Right lobe of liver (tissue), 4 donors: ENCODE measurements at regions not wholly inside any gene's neighbourhood (a gene's known extent, or its start where the extent isn't known, plus 50 kb on each side); places are given as distances from the start of the nearest gene placed in this dataset.

Experiments used
- POLR2A ChIP-seq: fragments of 450-650 bp; IDR thresholded peaks from one replicate; pipeline ENCODE4 v1.6.1; 2017; ENCODE audit warnings: antibody characterized with exemption, mild to moderate bottlenecking
- TF ChIP-seq, protein P1 (sequence below), 4 donors: fragments of 200-600 bp in 3 of 4; fragments of 450-650 bp in 1 of 4; IDR thresholded peaks; one replicate each; pipeline versions ENCODE4 v1.5.1 to v1.8.0; 2016 to 2022; ENCODE audit warnings: antibody characterized with exemption in 4 of 4, mild to moderate bottlenecking in 2 of 4
- donor health status: DM: no; HTN: no; CAD: no.
- donor health status: DM: no; HTN: no; CAD: no.
- donor health status: DM: no; HTN: yes; CAD: no.

DNA sequence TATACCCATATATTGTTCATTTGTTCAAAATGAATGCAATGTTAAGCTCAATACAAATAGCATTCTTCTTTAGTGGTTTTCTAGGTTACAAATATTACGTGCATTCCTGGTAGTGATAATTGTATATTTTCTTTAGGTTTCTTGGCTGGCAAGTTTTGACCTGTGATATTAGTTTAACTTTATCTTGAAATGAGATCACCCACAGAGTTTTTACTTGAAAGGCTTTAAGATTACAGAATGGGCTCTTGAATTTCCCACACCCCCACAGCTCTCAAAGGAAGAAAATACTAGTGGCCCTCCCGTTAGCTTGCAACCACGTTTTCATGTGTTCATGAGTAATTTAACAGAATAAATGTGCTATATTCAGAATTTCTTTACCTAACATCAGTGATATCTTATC is 1315.5 kb upstream of the GJE1 start:
- TF ChIP-seq, protein P1, sequence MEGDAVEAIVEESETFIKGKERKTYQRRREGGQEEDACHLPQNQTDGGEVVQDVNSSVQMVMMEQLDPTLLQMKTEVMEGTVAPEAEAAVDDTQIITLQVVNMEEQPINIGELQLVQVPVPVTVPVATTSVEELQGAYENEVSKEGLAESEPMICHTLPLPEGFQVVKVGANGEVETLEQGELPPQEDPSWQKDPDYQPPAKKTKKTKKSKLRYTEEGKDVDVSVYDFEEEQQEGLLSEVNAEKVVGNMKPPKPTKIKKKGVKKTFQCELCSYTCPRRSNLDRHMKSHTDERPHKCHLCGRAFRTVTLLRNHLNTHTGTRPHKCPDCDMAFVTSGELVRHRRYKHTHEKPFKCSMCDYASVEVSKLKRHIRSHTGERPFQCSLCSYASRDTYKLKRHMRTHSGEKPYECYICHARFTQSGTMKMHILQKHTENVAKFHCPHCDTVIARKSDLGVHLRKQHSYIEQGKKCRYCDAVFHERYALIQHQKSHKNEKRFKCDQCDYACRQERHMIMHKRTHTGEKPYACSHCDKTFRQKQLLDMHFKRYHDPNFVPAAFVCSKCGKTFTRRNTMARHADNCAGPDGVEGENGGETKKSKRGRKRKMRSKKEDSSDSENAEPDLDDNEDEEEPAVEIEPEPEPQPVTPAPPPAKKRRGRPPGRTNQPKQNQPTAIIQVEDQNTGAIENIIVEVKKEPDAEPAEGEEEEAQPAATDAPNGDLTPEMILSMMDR (IDR thresholded peaks at IDR 0.05), result no peak
- TF ChIP-seq POLR2A, result no peak
